Glomerular endothelial cell (primary cell): ENCODE measurements at regions not wholly inside any gene's neighbourhood (a gene's known extent, or its start where the extent isn't known, plus 50 kb on each side); places are given as distances from the start of the nearest gene placed in this dataset.

Source experiments
- DNase-seq: peaks from one replicate; pipeline ENCODE4 v3.0.0-alpha.2; 2011; ENCODE audit warnings: low read depth, low spot score; ENCODE audit errors: extremely low read depth

GRCh38 chr20:41952166-41952565 is 334.0 kb upstream of the CHD6 start:
- DNase-seq: no peak

GRCh38 chr20:41951615-41952014 is 333.4 kb upstream of the CHD6 start:
- DNase-seq: no peak

GRCh38 chr20:41939659-41940058 is 321.5 kb upstream of the CHD6 start:
- DNase-seq: no peak

GRCh38 chr20:41938353-41938752 is 320.2 kb upstream of the CHD6 start:
- DNase-seq: no peak

GRCh38 chr20:41935259-41935791 is 317.1 kb upstream of the CHD6 start:
- DNase-seq: no peak

- DNase-seq: no peak
Measured at GRCh38 chr20:41932431-41932830, 314.3 kb upstream of the CHD6 start.

GRCh38 chr20:41927655-41928054 is 309.5 kb upstream of the CHD6 start:
- no peak for DNase-seq

GRCh38 chr20:41927189-41927588 is 309.0 kb upstream of the CHD6 start:
- no peak for DNase-seq

GRCh38 chr20:41925476-41925875 is 307.3 kb upstream of the CHD6 start:
- no peak for DNase-seq

GRCh38 chr20:41923624-41924023 is 305.4 kb upstream of the CHD6 start:
- no peak for DNase-seq

- no peak for DNase-seq
Measured at GRCh38 chr20:41913146-41913545, 295.0 kb upstream of the CHD6 start.

GRCh38 chr20:41910558-41910957 is 292.4 kb upstream of the CHD6 start:
- DNase-seq: no peak

- DNase-seq: no peak
Measured at GRCh38 chr20:41905199-41905598, 287.0 kb upstream of the CHD6 start.

GRCh38 chr20:41903586-41903985 is 285.4 kb upstream of the CHD6 start:
- no peak for DNase-seq

GRCh38 chr20:41902346-41902745 is 284.2 kb upstream of the CHD6 start:
- no peak for DNase-seq

- no peak for DNase-seq
Measured at GRCh38 chr20:41900201-41900691, 282.1 kb upstream of the CHD6 start.

GRCh38 chr20:41897708-41898107 is 279.5 kb upstream of the CHD6 start:
- DNase-seq: no peak

- no peak for DNase-seq
Measured at GRCh38 chr20:41895241-41896032, 277.3 kb upstream of the CHD6 start.

GRCh38 chr20:41894255-41894963 is 276.2 kb upstream of the CHD6 start:
- no peak for DNase-seq

GRCh38 chr20:41892031-41892430 is 273.9 kb upstream of the CHD6 start:
- no peak for DNase-seq

GRCh38 chr20:41889844-41890224 is 271.7 kb upstream of the CHD6 start:
- DNase-seq: no peak
